OCI-LY3 (cell line): ENCODE measurements at regions not wholly inside any gene's neighbourhood (a gene's known extent, or its start where the extent isn't known, plus 50 kb on each side); places are given as distances from the start of the nearest gene placed in this dataset.

Experiments
- H2AFZ ChIP-seq: fragments of 200-600, 300-600 bp; shearing (Covaris generic); 2 replicates; pipeline ENCODE4 v1.6.0; 2014; ENCODE audit warnings: antibody characterized with exemption, low read depth, low read length
- H3K27ac ChIP-seq: fragments of 200-600, 300-600 bp; sonication (generic); 2 replicates; pipeline ENCODE4 v1.5.1; 2014; ENCODE audit warnings: mild to moderate bottlenecking, low read length, moderate library complexity, mixed read lengths
- H3K27me3 ChIP-seq: fragments of 200-600, 300-600 bp; sonication (generic); 2 replicates; pipeline ENCODE4 v1.6.1; 2014; ENCODE audit warnings: low read depth, low read length, mixed read lengths
- H3K36me3 ChIP-seq: fragments of 200-600, 300-600 bp; sonication (generic); replicated peaks from 2 replicates; pipeline ENCODE3; 2014; ENCODE audit warnings: low read depth, low read length, mixed read lengths
- H3K4me1 ChIP-seq: fragments of 300-600, 200-600 bp; sonication (generic); 2 replicates; pipeline ENCODE4 v1.6.1; 2014; ENCODE audit warnings: low read length, mixed read lengths
- H3K4me2 ChIP-seq: fragments of 200-600, 300-600 bp; sonication (generic); 2 replicates; pipeline ENCODE4 v1.6.1; 2014; ENCODE audit warnings: low read length, mixed read lengths
- H3K4me3 ChIP-seq: fragments of 300-600, 200-600 bp; sonication (generic); 2 replicates; pipeline ENCODE4 v1.5.1; 2014; ENCODE audit warnings: antibody characterized with exemption, mild to moderate bottlenecking, low read length, moderate library complexity
- H3K79me2 ChIP-seq: fragments of 300-600, 200-600 bp; shearing (Covaris generic); 2 replicates; pipeline ENCODE4 v1.6.1; 2014; ENCODE audit warnings: mild to moderate bottlenecking, low read length, mixed read lengths
- H3K9ac ChIP-seq: fragments of 300-600, 200-600 bp; shearing (Covaris generic); 2 replicates; pipeline ENCODE4 v1.6.0; 2014; ENCODE audit warnings: mild to moderate bottlenecking, low read length, moderate library complexity
- H3K9me3 ChIP-seq: fragments of 200-600, 300-600 bp; shearing (Covaris generic); 2 replicates; pipeline ENCODE4 v1.6.1; 2014; ENCODE audit warnings: low read length, mixed read lengths; ENCODE audit not compliant: insufficient read depth
- H4K20me1 ChIP-seq: fragments of 200-600, 300-600 bp; sonication (generic); 2 replicates; pipeline ENCODE4 v1.6.1; 2016; ENCODE audit warnings: low read length, mixed read lengths; ENCODE audit not compliant: insufficient read depth
- EZH2phosphoT487 ChIP-seq: fragments of 200-600 bp; shearing (Covaris generic); IDR thresholded peaks from 2 replicates; pipeline ENCODE4 v1.6.1; 2018; ENCODE audit warnings: antibody characterized with exemption, mixed run types, low read depth
- TF ChIP-seq, protein P1 (sequence below): fragments of 200-600, 300-600 bp; sonication (generic); IDR thresholded peaks from 2 replicates; pipeline ENCODE4 v1.5.1; 2014; ENCODE audit warnings: antibody characterized with exemption, low read length, low read depth

- Histone ChIP-seq H3K4me2 (no peak overlapping the region), H3K27me3 (no peaks in the 10 kb centered on the region), H2AFZ (no peak overlapping the region), H3K36me3 (no peaks in the 10 kb centered on the region), H3K9me3 (no peaks in the 10 kb centered on the region), H4K20me1 (no peaks in the 10 kb centered on the region), H3K79me2 (no peaks in the 10 kb centered on the region), H3K4me1 (no peaks in the 10 kb centered on the region), H3K27ac (no peak overlapping the region), H3K9ac (no peak overlapping the region), H3K4me3 (no peak overlapping the region)
- TF ChIP-seq EZH2phosphoT487: no peak
- TF ChIP-seq, protein P1, sequence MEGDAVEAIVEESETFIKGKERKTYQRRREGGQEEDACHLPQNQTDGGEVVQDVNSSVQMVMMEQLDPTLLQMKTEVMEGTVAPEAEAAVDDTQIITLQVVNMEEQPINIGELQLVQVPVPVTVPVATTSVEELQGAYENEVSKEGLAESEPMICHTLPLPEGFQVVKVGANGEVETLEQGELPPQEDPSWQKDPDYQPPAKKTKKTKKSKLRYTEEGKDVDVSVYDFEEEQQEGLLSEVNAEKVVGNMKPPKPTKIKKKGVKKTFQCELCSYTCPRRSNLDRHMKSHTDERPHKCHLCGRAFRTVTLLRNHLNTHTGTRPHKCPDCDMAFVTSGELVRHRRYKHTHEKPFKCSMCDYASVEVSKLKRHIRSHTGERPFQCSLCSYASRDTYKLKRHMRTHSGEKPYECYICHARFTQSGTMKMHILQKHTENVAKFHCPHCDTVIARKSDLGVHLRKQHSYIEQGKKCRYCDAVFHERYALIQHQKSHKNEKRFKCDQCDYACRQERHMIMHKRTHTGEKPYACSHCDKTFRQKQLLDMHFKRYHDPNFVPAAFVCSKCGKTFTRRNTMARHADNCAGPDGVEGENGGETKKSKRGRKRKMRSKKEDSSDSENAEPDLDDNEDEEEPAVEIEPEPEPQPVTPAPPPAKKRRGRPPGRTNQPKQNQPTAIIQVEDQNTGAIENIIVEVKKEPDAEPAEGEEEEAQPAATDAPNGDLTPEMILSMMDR: no peak
Measured at GRCh38 chr6:169071394-169071793, 182.3 kb downstream of the THBS2 start.

DNA sequence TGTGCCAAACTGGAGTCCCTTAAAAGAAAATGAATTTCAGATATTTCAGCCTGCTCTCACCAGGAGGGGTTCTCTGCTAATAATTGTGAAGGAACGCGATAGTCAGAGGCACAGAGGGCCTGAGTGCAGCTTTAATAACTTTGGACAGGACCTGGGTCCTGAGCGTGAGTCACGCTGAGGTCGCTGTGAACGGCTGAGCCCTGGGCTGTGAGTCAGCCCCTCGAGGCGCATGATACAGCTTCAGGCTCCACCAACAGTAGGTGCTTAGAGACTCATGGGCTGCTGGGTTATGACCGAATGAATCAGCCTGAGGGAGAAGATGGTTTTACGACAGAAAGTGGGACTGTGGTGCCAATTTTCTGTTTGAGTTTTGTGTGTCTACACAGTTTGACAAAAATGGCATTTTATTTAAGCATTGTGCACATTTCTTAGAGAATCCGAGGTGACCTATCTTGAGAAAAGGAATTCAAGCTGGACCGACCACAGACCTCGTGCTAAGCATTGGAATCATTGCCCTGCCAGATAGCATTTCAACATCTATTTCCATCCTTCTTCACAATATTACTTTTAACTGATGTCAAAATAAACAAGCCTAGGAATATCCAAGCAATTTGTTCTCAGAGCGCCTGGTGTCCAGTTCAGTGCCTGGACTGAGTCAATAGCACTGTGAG lies 183.0 kb downstream of the THBS2 start:
- H2AFZ ChIP-seq: no peak overlapping the region
- no peak overlapping the region for H3K27ac ChIP-seq
- no peaks in the 10 kb centered on the region for H3K4me1 ChIP-seq
- H3K9ac ChIP-seq: no peak overlapping the region
- no peak overlapping the region for H3K4me3 ChIP-seq
- no peaks in the 10 kb centered on the region for H3K27me3 ChIP-seq
- TF ChIP-seq, protein P1: no peak
- TF ChIP-seq EZH2phosphoT487: no peak
- no peaks in the 10 kb centered on the region for H4K20me1 ChIP-seq
- H3K79me2 ChIP-seq: no peaks in the 10 kb centered on the region
- no peaks in the 10 kb centered on the region for H3K36me3 ChIP-seq
- H3K9me3 ChIP-seq: no peaks in the 10 kb centered on the region
- no peak overlapping the region for H3K4me2 ChIP-seq

GRCh38 chr6:169069356-169069755 lies 184.3 kb downstream of the THBS2 start:
- no peak for TF ChIP-seq EZH2phosphoT487
- TF ChIP-seq, protein P1: no peak
- Histone ChIP-seq H3K9ac (no peak overlapping the region), H3K27me3 (no peaks in the 10 kb centered on the region), H3K4me2 (no peak overlapping the region), H3K27ac (no peak overlapping the region), H4K20me1 (no peaks in the 10 kb centered on the region), H3K79me2 (no peaks in the 10 kb centered on the region), H3K4me3 (no peak overlapping the region), H2AFZ (no peak overlapping the region), H3K36me3 (no peaks in the 10 kb centered on the region), H3K4me1 (no peaks in the 10 kb centered on the region), H3K9me3 (no peaks in the 10 kb centered on the region)

DNA sequence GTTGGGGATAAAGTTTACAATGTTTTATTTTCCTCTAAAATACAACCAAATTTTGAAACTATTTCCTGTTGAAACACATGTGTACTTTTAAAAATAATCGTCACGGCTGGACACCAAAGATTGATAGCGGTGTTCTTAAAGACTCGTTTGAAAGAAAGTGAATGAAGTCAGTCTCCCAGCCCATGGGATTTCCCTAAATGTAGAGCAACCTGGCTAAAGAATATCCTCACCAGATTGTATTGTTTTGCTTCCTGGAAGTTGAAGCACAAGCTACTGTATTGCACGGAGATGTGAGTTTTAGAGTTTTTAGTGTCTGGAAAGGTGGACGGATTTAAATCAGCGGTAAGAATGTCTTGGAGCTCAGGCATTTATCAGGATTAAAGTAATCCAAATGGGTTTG lies 189.5 kb downstream of the THBS2 start:
- Histone ChIP-seq H4K20me1 (no peaks in the 10 kb centered on the region), H3K27ac (no peak overlapping the region), H2AFZ (no peak overlapping the region), H3K36me3 (no peaks in the 10 kb centered on the region), H3K9ac (no peak overlapping the region), H3K4me3 (no peak overlapping the region), H3K4me2 (no peak overlapping the region), H3K27me3 (no peaks in the 10 kb centered on the region), H3K4me1 (no peaks in the 10 kb centered on the region), H3K79me2 (no peaks in the 10 kb centered on the region), H3K9me3 (no peaks in the 10 kb centered on the region)
- TF ChIP-seq, protein P1: no peak
- TF ChIP-seq EZH2phosphoT487: no peak
